Stomach (tissue), 8 donors: ENCODE measurements at regions not wholly inside any gene's neighbourhood (a gene's known extent, or its start where the extent isn't known, plus 50 kb on each side); places are given as distances from the start of the nearest gene placed in this dataset.

ENCODE experiments used
- DNase-seq, 2 donors: peaks; one replicate each; pipeline versions ENCODE4 v3.0.0 to v3.0.0-alpha.2; 2013 to 2019
- H3K27ac ChIP-seq, 5 donors: fragments of 200-600 bp in 4 of 5; sonication (generic) in 4 of 5; one replicate each; pipeline ENCODE4 v1.5.1; 2013 to 2019; ENCODE audit warnings: mild to moderate bottlenecking in 1 of 5, moderate library complexity in 1 of 5
- H3K27me3 ChIP-seq, 3 donors: fragments of 200-600 bp; sonication (generic); one replicate each; pipeline ENCODE4 v1.5.1; 2017 to 2019; ENCODE audit warnings: mixed run types in 1 of 3
- H3K36me3 ChIP-seq, 4 donors: fragments of 200-600 bp; sonication (generic); 1 replicate in 3 of 4; 2 replicates in 1 of 4; pipeline ENCODE4 v1.5.1; 2016 to 2019
- H3K4me1 ChIP-seq, 4 donors: fragments of 200-600 bp; sonication (generic); one replicate each; pipeline ENCODE4 v1.5.1; 2016 to 2019
- H3K4me3 ChIP-seq, 4 donors: fragments of 200-600 bp; sonication (generic) in 3 of 4; one replicate each; pipeline ENCODE4 v1.5.1; 2016 to 2019; ENCODE audit warnings: mild to moderate bottlenecking in 1 of 4
- H3K9me3 ChIP-seq, 4 donors: fragments of 200-600 bp; sonication (generic); one replicate each; pipeline ENCODE4 v1.5.1; 2016 to 2019
- CTCF ChIP-seq, 7 experiments: fragments of 450-650 bp in 4 of 7; fragments of 200-600 bp in 3 of 7; sonication (generic) in 3 of 7; IDR thresholded peaks; one replicate each; pipeline ENCODE4 v1.5.1; 2016 to 2019; ENCODE audit warnings: antibody characterized with exemption in 7 of 7, control low read depth in 2 of 7, mild to moderate bottlenecking in 1 of 7
- EP300 ChIP-seq: sonication (generic); formaldehyde crosslinking; IDR thresholded peaks from one replicate; pipeline ENCODE4 v1.6.1; 2017; ENCODE audit warnings: antibody characterized with exemption
- POLR2A ChIP-seq, 4 donors: fragments of 450-650 bp; IDR thresholded peaks; one replicate each; pipeline ENCODE4 v1.6.1; 2016; ENCODE audit warnings: antibody characterized with exemption in 4 of 4, control low read depth in 2 of 4, mild to moderate bottlenecking in 1 of 4, moderate library complexity in 1 of 4
- POLR2AphosphoS5 ChIP-seq, 3 donors: sonication (generic); formaldehyde crosslinking; IDR thresholded peaks; one replicate each; pipeline ENCODE4 v1.6.1; 2016; ENCODE audit warnings: antibody characterized with exemption in 3 of 3
- WGBS, 5 donors: extraction: QIAGEN DNeasy Blood & Tissue Kit in 3 of 5; methylation state at CpG; one replicate each; pipeline versions ENCODE4 v1.1.5 to v1.1.7; 2013 to 2018; 5-methylcytosine and 5-hydroxymethylcytosine counted together
- intact Hi-C: fragments of 100-400 bp; cut with DNase I; formaldehyde crosslinking; loops from one replicate; pipeline ENCODE4 v1.15.1; 2023; ENCODE audit warnings: low total_unique reads
- donor health status: healthy with polysubstance abuse.
- donor health status: Bipolar disorder and iron deficiency.
- donor health status: healthy.

DNA sequence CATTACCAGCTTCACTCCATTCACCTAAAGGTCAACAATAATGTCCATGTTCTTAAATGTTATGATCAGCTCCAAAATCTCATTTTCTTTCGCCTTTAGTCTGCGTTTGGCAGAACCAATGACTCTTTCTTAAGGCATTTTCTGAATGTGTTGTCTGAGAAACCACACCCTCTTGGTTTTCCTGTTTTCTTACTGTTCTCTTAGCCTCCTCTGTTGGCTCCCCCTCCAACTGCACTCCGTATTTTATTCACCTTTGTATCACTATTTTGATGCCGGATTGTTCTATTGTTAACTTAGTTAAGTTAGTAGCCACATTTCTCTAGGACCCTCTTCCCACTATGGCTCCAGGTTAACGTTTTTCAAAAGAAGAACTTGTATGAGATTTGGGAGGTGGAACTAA lies 185.6 kb downstream of the DMAC1 start:
- no peak for DNase-seq
- Histone ChIP-seq H3K4me3 (no peak overlapping the region), H3K36me3 (no peaks in the 10 kb centered on the region), H3K4me1 (no peaks in the 10 kb centered on the region), H3K9me3 (no peaks in the 10 kb centered on the region), H3K27ac (no peak overlapping the region), H3K27me3 (no peaks in the 10 kb centered on the region)
- intact Hi-C loops: no loop called here
- TF ChIP-seq CTCF (IDR thresholded peaks at IDR 0.05): no peak
- TF ChIP-seq EP300: no peak
- no peak for TF ChIP-seq POLR2AphosphoS5 (IDR thresholded peaks at IDR 0.05)
- TF ChIP-seq POLR2A (IDR thresholded peaks at IDR 0.05): no peak
- WGBS, 5 donors: 70 to 79% (median 76%) methylated on average over 5 of the region's 5 CpGs

- Histone ChIP-seq H3K4me3 (no peak overlapping the region), H3K27me3 (no peaks in the 10 kb centered on the region), H3K27ac (no peak overlapping the region), H3K36me3 (no peaks in the 10 kb centered on the region), H3K4me1 (no peaks in the 10 kb centered on the region), H3K9me3 (no peaks in the 10 kb centered on the region)
- 65 to 95% (median 92%) methylated on average over 1 of the region's 1 CpG for WGBS, 5 donors
- no peak for DNase-seq
- no peak for TF ChIP-seq EP300
- no peak for TF ChIP-seq CTCF (IDR thresholded peaks at IDR 0.05)
- TF ChIP-seq POLR2A (IDR thresholded peaks at IDR 0.05): no peak
- no peak for TF ChIP-seq POLR2AphosphoS5 (IDR thresholded peaks at IDR 0.05)
- intact Hi-C loops: no loop called here
Measured at GRCh38 chr9:7608261-7608660, 191.3 kb downstream of the DMAC1 start.

- WGBS, 5 donors: 31 to 72% (median 35%) methylated on average over 2 of the region's 2 CpGs
- H3K9me3 ChIP-seq: no peaks in the 10 kb centered on the region
- intact Hi-C loops: no loop called here
Measured at GRCh38 chr9:7607421-7607820, 192.2 kb downstream of the DMAC1 start.

DNA sequence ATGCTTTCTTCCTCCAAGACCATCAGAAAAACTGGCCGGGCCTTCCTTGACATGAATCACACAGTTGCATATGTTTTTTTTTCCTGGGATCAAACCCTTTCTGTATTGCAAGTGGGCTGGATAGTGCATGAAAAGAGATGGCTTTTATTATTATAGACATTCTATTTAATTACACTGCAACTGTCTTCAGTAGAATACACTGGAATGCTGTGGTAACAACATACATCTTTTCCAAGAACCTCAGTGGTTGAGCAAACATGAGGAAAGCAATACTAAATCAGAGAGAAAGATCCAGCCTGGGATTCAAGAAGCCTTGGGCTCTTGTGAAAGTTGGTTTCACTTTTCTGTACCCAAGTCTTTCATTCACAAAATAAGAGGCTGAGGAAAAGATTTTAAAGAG lies 193.0 kb downstream of the DMAC1 start:
- no peak overlapping the region for H3K4me3 ChIP-seq
- no peaks in the 10 kb centered on the region for H3K9me3 ChIP-seq
- H3K4me1 ChIP-seq: no peaks in the 10 kb centered on the region
- H3K36me3 ChIP-seq: no peaks in the 10 kb centered on the region
- DNase-seq: no peak
- 85 to 97% (median 96%) methylated on average over 1 of the region's 1 CpG for WGBS, 5 donors
- TF ChIP-seq CTCF (IDR thresholded peaks at IDR 0.05) (no peak), EP300 (no peak), POLR2A (IDR thresholded peaks at IDR 0.05) (no peak), POLR2AphosphoS5 (IDR thresholded peaks at IDR 0.05) (no peak)
- H3K27me3 ChIP-seq: no peaks in the 10 kb centered on the region
- intact Hi-C loops: no loop called here
- no peak overlapping the region for H3K27ac ChIP-seq

More at GRCh38 chr9:7607421-7607820, 192.2 kb downstream of the DMAC1 start:
- Histone ChIP-seq H3K27me3 (no peaks in the 10 kb centered on the region), H3K27ac (no peak overlapping the region), H3K36me3 (no peaks in the 10 kb centered on the region), H3K4me3 (no peak overlapping the region), H3K4me1 (no peaks in the 10 kb centered on the region)
- no peak for DNase-seq
- TF ChIP-seq CTCF (IDR thresholded peaks at IDR 0.05) (no peak), POLR2AphosphoS5 (IDR thresholded peaks at IDR 0.05) (no peak), POLR2A (IDR thresholded peaks at IDR 0.05) (no peak), EP300 (no peak)
